ENCODE measurements at regions not wholly inside any gene's neighbourhood (a gene's known extent, or its start where the extent isn't known, plus 50 kb on each side); places are given as distances from the start of the nearest gene placed in this dataset.

- no peak for TF ChIP-seq CTCF (IDR thresholded peaks at IDR 0.05; ENCODE audit: low read depth, low read length)
- Histone ChIP-seq H3K36me3 (no peaks in the 10 kb centered on the region), H3K9me3 (ENCODE audit: severe bottlenecking) (no peaks in the 10 kb centered on the region), H3K4me3 (ENCODE audit: low read depth, low read length) (no peak overlapping the region), H3K27ac (no peak overlapping the region), H3K27me3 (ENCODE audit: insufficient read depth, low read depth, severe bottlenecking) (peaks cover 37% of the 10 kb centered on the region)
- DNase-seq = no peak
These were observed 59.1 kb upstream of the NT5E start for GRCh38 chr6:85390775-85391174.

GRCh38 chr6:85390105-85390728, 59.7 kb upstream of the NT5E start:
- Histone ChIP-seq H3K4me3 (ENCODE audit: low read depth, low read length) (no peak overlapping the region), H3K36me3 (no peaks in the 10 kb centered on the region), H3K9me3 (ENCODE audit: severe bottlenecking) (no peaks in the 10 kb centered on the region), H3K27me3 (ENCODE audit: insufficient read depth, low read depth, severe bottlenecking) (peaks cover 42% of the 10 kb centered on the region), H3K27ac (no peak overlapping the region)
- no peak for DNase-seq
- no peak for TF ChIP-seq CTCF (IDR thresholded peaks at IDR 0.05; ENCODE audit: low read depth, low read length)

- Histone ChIP-seq H3K4me3 (ENCODE audit: low read depth, low read length) (no peak overlapping the region), H3K9me3 (ENCODE audit: severe bottlenecking) (no peaks in the 10 kb centered on the region), H3K27ac (no peak overlapping the region), H3K27me3 (ENCODE audit: insufficient read depth, low read depth, severe bottlenecking) (peaks cover 45% of the 10 kb centered on the region), H3K36me3 (no peaks in the 10 kb centered on the region)
- TF ChIP-seq CTCF (IDR thresholded peaks at IDR 0.05; ENCODE audit: low read depth, low read length) = no peak
- no peak for DNase-seq
These were observed 60.6 kb upstream of the NT5E start for GRCh38 chr6:85389151-85389797.

- Histone ChIP-seq H3K27ac (no peak overlapping the region), H3K27me3 (ENCODE audit: insufficient read depth, low read depth, severe bottlenecking) (peaks cover 45% of the 10 kb centered on the region), H3K36me3 (no peaks in the 10 kb centered on the region), H3K4me3 (ENCODE audit: low read depth, low read length) (no peak overlapping the region), H3K9me3 (ENCODE audit: severe bottlenecking) (no peaks in the 10 kb centered on the region)
- no peak for DNase-seq
- no peak for TF ChIP-seq CTCF (IDR thresholded peaks at IDR 0.05; ENCODE audit: low read depth, low read length)
These were observed 61.4 kb upstream of the NT5E start for GRCh38 chr6:85388531-85388930.

- H3K9me3 ChIP-seq (ENCODE audit: severe bottlenecking) = no peaks in the 10 kb centered on the region
- H3K4me3 ChIP-seq (ENCODE audit: low read depth, low read length) = no peak overlapping the region
- H3K27ac ChIP-seq = no peak overlapping the region
- no peak for DNase-seq
- H3K36me3 ChIP-seq = no peaks in the 10 kb centered on the region
- peaks cover 52% of the 10 kb centered on the region for H3K27me3 ChIP-seq (ENCODE audit: insufficient read depth, low read depth, severe bottlenecking)
- no peak for TF ChIP-seq CTCF (IDR thresholded peaks at IDR 0.05; ENCODE audit: low read depth, low read length)
These were observed 64.1 kb upstream of the NT5E start for GRCh38 chr6:85385636-85386315.
